LNCAP (cell line): ENCODE measurements at regions not wholly inside any gene's neighbourhood (a gene's known extent, or its start where the extent isn't known, plus 50 kb on each side); places are given as distances from the start of the nearest gene placed in this dataset.

Experiments used
- TF ChIP-seq, protein P1 (sequence below): fragments of 450-650 bp; IDR thresholded peaks from 2 replicates; pipeline ENCODE4 v1.5.1; 2017; ENCODE audit warnings: mild to moderate bottlenecking

- TF ChIP-seq, protein P1, sequence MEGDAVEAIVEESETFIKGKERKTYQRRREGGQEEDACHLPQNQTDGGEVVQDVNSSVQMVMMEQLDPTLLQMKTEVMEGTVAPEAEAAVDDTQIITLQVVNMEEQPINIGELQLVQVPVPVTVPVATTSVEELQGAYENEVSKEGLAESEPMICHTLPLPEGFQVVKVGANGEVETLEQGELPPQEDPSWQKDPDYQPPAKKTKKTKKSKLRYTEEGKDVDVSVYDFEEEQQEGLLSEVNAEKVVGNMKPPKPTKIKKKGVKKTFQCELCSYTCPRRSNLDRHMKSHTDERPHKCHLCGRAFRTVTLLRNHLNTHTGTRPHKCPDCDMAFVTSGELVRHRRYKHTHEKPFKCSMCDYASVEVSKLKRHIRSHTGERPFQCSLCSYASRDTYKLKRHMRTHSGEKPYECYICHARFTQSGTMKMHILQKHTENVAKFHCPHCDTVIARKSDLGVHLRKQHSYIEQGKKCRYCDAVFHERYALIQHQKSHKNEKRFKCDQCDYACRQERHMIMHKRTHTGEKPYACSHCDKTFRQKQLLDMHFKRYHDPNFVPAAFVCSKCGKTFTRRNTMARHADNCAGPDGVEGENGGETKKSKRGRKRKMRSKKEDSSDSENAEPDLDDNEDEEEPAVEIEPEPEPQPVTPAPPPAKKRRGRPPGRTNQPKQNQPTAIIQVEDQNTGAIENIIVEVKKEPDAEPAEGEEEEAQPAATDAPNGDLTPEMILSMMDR: no peak
Observed at GRCh38 chr1:201652181-201652580, 113.3 kb downstream of the NAV1 start.

- TF ChIP-seq, protein P1: no peak
Observed at GRCh38 chr1:201653233-201653632, 114.3 kb downstream of the NAV1 start.

DNA sequence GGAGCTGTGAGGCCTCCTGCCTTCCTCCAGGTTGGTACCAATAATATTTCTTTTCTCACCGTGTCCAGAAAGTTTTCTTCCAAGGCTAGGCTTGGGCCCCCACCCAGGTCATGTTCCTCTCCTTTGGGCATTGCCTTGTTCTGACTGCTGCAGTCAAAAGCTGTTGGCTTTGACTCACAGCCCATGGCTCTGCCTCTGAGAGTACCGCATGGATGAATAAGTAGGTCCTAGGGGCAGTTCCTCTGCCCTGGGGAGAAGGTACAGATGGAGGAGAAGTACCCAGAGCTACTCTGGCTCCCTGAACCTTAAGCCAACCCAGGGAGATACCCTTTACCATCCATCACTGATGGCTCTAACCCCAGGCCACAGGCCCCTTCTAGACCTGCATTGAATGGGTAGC lies 115.0 kb downstream of the NAV1 start:
- TF ChIP-seq, protein P1: no peak

DNA sequence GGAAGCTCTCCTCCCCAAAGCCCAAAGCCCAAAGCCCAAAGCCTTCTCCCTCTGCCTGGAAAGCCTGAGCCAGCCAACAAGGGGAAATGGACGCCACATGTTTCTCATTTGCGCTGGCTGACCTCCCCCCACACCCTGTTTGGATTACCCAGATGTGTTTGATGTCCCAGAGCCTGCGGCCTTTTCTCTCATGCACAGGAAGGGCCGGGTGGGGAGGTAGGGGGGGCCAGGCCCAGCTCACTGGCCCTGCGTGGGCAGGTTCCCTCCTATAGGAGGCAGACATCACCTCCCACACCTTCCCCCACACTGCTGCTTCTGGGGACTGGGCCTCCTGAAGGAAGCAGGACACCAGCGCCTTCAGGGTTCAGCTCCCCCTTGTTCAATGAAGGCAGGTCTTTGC lies 116.3 kb downstream of the NAV1 start:
- TF ChIP-seq, protein P1: no peak

GRCh38 chr1:201655910-201656309 lies 117.0 kb downstream of the NAV1 start:
- TF ChIP-seq, protein P1: no peak

GRCh38 chr1:201656311-201657032 lies 117.5 kb downstream of the NAV1 start:
- TF ChIP-seq, protein P1: no peak

GRCh38 chr1:201659572-201659971 lies 120.6 kb downstream of the NAV1 start:
- TF ChIP-seq, protein P1: no peak
